NCI-H146 (cell line): ENCODE measurements at regions not wholly inside any gene's neighbourhood (a gene's known extent, or its start where the extent isn't known, plus 50 kb on each side); places are given as distances from the start of the nearest gene placed in this dataset.
A peak's percentile ranks its signal among the peaks of the same experiment; 100 is the strongest.

Source experiments
- DNase-seq: peaks from one replicate; lab custom pipeline; 2025; lab: John Stamatoyannopoulos, UW

GRCh38 chr22:27540656-27541396 lies 260.7 kb downstream of the MN1 start:
- DNase-seq, result no peak

DNA sequence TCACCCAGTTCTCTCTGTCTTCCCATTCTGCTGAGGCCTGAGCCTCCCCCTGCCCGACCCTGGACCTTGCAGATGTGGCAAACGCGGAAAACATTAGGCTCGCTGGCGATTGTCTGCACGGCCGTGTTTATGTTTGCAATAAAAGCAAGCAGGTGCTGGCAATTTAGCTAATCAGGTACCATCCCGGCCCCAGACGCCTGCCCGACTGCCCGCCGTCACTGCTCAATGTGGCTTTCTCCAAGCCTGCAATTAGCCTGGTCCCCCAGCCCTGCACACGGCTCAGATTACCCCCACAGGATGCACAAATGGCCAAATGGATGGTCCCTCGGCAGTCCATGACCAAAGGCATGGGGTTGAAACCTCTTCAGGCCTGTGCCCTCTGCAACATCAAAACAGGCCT lies 259.7 kb downstream of the MN1 start:
- peak; percentile 89 for DNase-seq

- no peak for DNase-seq
Measured at GRCh38 chr22:27542602-27543001, 259.0 kb downstream of the MN1 start.

DNA sequence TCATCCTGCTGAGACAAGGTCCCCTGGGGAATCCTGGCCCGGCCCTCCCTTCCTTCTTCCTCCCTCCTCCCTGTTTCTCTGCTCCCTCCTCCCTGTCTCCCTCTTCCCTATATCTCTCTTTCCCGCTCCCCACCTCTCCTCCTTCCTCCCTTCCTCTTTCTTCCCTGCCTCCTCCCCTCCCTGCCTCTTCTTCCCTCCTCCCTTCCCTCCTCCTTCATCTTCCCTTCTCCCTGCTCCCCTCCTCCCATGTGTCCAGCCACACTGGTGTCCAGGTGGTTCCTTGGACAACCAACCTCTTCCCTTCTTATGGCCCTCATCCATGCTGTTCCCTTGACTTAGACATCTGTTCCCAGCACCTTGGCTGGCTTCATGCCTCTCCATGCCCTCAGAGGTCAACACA lies 258.1 kb downstream of the MN1 start:
- DNase-seq, result no peak

GRCh38 chr22:27545085-27545484 lies 256.5 kb downstream of the MN1 start:
- DNase-seq, result no peak

DNA sequence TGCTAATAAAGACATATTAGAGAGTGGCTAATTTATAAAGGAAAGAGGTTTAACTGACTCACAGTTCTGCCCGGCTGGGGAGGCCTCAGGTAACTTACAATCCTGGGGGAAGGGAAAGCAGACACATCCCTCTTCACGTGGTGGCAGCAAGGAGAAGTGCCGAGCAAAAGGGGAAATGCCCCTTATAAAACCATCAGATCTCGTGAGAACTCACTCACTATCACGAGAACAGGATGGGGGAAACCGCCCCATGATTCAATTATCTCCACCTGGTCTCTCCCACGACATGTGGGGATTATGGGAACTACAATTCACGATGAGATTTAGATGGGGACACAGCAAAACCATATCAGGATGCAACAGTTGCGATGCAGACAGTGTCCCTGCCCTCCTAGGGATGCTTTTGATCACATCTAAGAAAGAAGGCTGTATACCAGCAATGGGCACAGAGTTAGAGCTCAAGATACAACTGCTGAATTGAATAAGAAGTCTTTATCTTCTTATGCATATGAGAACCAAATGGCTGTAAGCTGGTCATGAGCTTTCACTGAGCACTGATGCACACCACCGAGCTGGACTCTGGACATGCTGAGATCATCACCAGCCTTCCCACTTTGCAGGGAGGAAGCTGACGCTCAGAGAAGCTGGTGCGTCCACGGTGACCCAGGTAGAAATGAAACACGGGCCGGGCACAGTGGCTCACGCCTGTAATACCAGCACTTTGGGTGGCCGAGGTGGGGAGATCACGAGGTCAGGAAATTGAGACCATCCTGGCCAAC lies 255.2 kb downstream of the MN1 start:
- no peak for DNase-seq

- DNase-seq, result no peak
Measured at GRCh38 chr22:27551402-27551801, 250.2 kb downstream of the MN1 start.

DNA sequence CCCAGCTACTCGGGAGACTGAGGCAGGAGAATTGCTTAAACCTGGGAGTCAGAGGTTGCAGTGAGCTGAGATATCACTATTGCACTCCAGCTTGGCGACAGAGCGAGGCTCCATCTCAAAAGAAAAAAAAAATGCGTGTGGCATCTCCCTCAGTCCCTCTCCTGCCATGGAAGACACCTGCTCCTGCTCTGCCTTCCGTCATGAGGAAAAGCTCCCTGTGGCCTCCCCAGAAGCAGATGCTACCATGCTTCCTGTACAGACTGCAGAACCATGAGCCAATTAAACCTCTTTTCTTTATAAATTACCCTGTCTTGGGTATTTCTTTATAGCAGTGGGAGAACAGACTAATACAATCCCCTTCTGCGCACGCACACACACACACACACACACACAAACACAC lies 249.4 kb downstream of the MN1 start:
- no peak for DNase-seq

DNA sequence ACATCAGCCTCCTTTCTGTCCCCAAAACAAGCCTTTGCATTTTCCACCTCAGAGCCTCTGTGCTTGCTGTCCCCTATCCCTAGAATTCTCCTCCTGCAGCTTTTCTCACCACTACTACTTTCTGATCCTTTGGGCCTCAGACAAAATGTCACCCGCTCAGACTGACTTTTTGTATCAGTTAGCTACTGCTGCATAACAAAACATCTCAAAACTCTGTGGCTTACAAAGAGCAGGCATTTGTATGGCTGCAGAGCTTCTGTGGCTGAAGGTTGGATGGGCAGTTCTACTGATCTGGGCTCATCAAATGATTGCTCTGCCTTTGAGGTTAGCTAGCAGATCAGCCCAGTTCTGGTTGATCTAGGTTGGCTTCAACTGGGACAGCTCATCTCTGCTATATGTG lies 248.7 kb downstream of the MN1 start:
- DNase-seq, result no peak

DNA sequence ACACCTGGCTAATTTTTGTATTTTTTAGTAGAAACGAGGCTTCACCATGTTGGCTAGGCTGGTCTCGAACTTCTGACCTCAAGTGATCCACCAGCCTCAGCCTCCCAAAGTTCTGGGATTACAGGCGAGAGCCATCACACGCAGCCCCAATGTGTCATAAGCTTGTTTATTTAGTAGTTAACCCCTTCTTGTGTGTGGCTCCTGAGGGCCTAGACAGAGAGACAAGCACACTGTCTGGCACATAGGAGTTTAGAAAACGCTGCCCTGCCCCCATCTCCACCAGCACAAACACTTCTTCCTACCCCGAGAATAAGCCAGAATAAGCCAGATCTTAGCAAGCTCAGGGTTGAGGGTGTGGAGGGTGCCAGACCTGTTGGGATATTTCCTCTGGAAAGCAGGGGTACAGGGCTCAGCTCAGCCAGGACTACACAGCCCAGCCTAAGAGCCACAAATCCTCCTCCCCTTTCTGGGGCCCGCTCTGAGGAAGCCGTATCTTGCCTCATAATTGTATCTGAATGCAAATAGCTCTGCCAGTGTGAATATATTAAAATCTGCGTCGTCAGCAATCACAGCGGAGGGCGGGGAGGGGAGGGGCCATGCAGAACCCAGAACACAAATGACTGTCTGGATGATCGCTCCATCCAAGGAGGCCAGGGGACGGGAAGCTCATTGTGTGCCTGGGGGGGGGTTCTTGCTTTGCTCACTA lies 247.3 kb downstream of the MN1 start:
- peak; percentile 36 for DNase-seq

- DNase-seq, result no peak
Measured at GRCh38 chr22:27554841-27555456, 246.6 kb downstream of the MN1 start.

DNA sequence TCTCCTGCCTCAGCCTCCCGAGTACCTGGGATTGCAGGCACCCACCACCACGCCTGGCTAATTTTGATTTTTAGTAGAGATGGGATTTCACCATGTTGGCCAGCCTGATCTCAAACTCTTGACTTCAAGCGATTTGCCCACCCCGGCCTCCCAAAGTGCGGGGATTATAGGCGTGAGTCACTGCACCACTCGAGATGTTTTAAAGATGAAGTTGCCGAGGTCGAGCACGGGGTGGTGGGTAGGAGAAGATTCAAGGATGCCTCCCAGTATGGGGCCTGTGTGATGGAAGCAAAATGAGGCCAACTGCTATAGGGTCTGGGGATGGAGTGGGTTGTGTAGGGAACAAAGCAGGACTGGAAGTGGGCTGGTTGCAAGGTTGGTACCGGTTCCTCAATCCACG lies 245.2 kb downstream of the MN1 start:
- no peak for DNase-seq

GRCh38 chr22:27557286-27558008 lies 244.1 kb downstream of the MN1 start:
- no peak for DNase-seq

GRCh38 chr22:27558658-27559371 lies 242.7 kb downstream of the MN1 start:
- DNase-seq, result no peak

DNA sequence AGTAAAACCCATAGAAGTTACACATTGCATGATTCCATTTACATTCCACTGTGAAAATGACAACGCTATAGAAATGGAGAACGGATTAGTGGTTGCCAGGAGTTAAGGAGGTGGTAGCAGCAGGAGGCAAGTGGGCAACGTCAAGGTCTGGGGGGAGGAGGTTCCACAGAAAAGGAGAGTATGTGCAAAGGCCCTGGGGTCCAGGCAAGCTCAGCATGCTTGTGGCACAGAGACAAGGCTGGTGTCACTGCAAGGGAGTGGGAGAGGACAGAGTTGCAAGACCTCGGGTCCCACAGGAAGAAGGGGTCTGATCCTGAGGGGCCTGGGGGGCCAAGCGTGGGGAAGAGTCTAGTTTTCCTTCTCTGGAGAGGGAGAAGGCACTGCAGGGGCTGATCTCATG lies 240.8 kb downstream of the MN1 start:
- no peak for DNase-seq

- DNase-seq, result no peak
Measured at GRCh38 chr22:27561286-27561904, 240.2 kb downstream of the MN1 start.

DNA sequence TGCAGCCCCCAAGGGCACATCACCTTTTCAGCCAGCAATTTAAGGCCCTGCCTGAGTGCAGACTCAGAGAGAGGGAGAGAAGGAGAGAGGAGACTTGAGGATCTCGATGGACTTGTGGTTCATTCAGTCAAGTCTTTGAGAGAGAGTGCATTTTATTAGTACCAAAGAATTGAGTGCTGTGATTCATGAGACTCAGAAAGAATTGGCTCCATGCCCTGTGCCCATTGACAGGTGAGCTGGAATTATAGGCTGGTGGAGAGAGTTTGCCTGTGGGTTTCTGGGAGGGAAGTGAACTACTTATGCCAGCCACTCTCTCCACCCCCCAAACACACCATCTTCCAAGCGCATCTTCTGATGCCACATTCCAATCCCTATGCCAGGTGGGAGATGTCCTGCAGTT lies 236.8 kb downstream of the MN1 start:
- no peak for DNase-seq

- DNase-seq, result no peak
Measured at GRCh38 chr22:27566602-27567001, 235.0 kb downstream of the MN1 start.

DNA sequence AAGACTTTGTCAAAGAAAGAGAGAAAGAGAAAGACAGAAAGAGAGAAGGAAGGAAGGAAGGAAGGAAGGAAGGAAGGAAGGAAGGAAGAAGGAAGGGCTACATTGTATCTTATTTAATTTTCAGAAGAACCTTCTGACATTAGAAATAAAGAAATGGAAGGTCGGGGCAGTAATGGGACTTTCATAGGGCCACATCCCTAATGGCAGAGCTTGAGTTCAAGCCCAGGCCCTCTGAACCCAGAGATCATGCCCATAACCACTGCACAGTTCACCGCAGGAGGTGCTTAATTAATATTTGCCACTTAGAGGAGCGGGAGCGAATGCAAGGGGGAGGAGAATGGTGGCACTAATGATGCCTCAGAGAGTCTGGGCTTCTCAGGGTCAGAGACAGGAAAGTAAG lies 233.3 kb downstream of the MN1 start:
- DNase-seq, result no peak

GRCh38 chr22:27571463-27572277 lies 229.9 kb downstream of the MN1 start:
- DNase-seq, result peak; percentile 20
